GM19372 (cell line): ENCODE measurements at regions not wholly inside any gene's neighbourhood (a gene's known extent, or its start where the extent isn't known, plus 50 kb on each side); places are given as distances from the start of the nearest gene placed in this dataset.
"Not testable (repeated sequence)": the region's sequence is repeated elsewhere in the genome, so short reads cannot be mapped to it uniquely, and the experiment has no call there.

Experiments used
- ATAC-seq: cut with Tn5 transposase; IDR thresholded peaks from one replicate; pipeline ENCODE4 v1.9.1; 2021; ENCODE audit warnings: mild to moderate bottlenecking, low read depth, moderate library complexity; ENCODE audit not compliant: unreplicated experiment

DNA sequence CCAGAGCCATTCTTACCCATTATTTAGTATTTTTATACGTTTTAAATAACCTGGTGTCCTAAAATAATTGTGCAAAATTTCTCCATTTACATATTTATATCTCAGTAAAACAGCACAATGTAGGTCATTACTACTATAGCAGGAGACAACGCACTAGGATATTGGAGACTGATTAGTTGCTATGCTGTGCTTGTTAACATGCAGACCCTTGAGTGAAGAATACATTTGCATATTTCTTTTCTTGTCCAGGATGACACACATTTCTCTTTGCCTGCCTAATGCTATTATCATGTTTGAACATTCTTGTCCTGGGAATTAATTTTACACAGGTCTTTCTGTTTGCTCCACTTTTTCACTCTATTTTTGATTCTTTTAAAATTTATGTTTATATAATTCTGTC, 823.8 kb upstream of the ATXN8OS start:
- ATAC-seq, result no peak

- no peak for ATAC-seq
These were observed 824.3 kb upstream of the ATXN8OS start for GRCh38 chr13:69283301-69283700.

- ATAC-seq, result no peak
These were observed 827.2 kb upstream of the ATXN8OS start for GRCh38 chr13:69280399-69280798.

DNA sequence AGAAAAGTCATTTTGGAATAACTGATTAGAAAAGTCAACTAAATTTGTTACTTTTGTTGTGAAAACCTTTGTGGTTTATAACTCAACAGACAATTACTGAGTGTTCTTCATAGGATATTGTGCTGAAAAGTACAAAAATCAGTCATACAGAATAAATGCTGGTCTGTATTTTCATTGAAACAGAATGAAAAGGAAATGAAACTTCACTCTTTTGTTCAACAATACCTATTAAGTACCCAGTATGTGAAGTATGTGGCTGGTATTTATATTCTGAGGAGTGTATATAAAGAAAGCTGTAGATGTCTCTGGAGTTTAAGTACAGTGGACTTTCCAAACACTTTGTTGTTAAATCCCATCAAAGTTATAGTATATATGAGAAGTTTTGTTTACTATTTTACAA, 828.4 kb upstream of the ATXN8OS start:
- ATAC-seq, result no peak

- no peak for ATAC-seq
These were observed 833.4 kb upstream of the ATXN8OS start for GRCh38 chr13:69274231-69274630.

DNA sequence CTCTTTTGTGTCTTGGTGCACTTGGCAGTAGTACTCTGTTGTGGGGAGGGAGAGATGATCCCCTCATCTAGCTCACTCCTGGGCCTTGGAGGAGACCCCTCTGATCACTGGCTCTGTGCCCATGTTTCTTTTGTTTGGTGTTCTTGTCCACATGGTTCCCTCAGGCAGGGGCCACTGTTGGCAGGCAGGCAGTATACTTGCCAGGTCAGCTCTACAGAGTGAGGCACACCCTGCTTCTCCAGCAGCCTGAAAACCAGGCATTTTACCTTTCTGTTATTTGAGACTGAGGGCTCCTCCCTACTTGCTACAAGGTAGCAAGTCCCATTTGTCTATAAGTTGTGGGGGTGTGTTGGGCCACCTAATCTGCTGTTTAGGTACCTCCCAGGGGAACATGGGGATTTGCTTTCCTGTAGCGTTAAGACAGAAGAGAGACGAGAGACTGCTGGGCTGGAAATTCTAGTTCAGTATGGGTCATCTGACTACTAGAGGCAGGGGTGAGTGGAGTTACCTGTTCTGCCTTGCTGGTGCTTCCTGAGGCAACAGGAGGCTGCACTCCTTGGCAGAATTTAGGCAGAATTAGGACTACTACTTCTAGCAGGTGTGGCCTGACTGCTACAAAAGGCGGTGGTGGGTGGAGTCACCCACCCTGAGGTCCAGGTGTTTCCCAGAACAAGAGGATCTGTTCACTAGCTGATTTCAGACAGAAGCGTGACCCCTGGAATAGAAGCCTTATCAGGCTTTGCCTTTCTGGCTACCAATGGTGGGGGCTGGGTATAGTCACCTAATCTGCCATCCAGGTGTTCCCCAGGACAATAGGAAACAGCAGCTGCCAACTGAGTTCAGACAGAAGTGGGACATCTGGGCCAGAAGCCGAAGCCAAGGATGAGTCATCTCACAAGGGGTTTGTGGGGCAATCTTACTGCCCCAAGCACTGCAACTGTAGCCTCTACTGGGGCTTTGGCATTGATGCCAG, 843.0 kb upstream of the ATXN8OS start:
- ATAC-seq, result no peak

GRCh38 chr13:69243366-69243765, 864.3 kb upstream of the ATXN8OS start:
- ATAC-seq, result no peak

DNA sequence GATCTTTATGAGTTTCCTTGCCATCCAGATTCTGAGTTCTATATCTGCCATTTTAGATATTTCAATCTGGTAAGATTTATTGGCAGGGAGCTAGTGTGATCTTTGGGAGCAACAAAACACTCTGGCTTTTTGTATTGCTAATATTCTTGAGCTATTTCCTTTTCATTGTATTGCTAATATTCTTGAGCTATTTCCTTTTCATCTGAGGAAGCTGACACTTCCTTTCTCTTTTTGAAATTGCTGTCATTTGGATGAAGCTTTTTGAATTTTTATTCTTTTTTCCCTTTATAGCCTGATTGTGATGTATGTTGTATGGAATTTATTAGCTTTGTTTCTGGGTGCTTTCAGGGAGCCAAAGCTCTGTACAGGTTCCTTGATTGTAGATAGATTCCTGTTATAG, 873.5 kb upstream of the ATXN8OS start:
- no peak for ATAC-seq

GRCh38 chr13:69226427-69226826, 881.2 kb upstream of the ATXN8OS start:
- ATAC-seq, result no peak

GRCh38 chr13:69221633-69222498, 885.8 kb upstream of the ATXN8OS start:
- ATAC-seq, result not testable (repeated sequence)

GRCh38 chr13:69213396-69213795, 894.2 kb upstream of the ATXN8OS start:
- no peak for ATAC-seq

DNA sequence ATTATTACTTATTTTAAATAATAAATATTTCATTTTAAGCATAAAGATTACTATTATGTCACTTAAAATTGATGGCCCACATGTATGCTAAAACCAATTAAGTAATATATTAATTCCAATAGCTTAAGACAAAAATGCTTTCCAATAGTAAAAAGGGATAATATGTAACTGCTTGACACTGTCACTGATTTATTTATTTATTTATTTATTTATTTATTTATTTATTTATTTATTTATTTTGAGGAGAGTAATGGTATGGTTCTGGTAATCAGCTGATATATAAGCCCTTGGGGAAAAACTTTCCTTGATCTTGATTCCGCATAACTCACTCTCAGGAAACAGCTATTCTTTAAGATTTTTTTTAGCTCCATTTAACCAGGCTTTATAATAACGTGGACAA, 903.0 kb upstream of the ATXN8OS start:
- no peak for ATAC-seq

- no peak for ATAC-seq
These were observed 904.6 kb upstream of the ATXN8OS start for GRCh38 chr13:69202996-69203395.

- no peak for ATAC-seq
These were observed 908.0 kb upstream of the ATXN8OS start for GRCh38 chr13:69199664-69200063.

GRCh38 chr13:69198706-69199105, 908.9 kb upstream of the ATXN8OS start:
- no peak for ATAC-seq

- ATAC-seq, result no peak
These were observed 913.5 kb upstream of the ATXN8OS start for GRCh38 chr13:69194130-69194529.

GRCh38 chr13:69180034-69180433, 927.6 kb upstream of the ATXN8OS start:
- ATAC-seq, result no peak

DNA sequence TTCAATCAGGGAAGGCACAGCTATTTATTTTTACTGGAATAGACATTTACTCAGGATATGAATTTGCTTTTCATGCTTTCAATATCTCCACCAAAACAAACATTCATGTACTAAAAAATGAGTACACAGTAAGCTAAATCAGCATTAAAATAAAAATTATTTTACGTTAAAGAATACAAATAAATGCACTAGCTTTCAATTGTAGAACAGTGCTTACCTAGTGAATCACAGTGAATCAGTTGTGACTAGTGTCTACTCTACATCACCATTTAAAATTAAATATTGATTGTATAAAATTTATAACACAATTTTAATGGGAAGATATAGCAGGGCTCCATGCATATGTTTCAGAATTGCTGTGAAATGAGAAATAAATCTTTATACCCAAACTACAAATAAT, 929.6 kb upstream of the ATXN8OS start:
- ATAC-seq, result no peak

DNA sequence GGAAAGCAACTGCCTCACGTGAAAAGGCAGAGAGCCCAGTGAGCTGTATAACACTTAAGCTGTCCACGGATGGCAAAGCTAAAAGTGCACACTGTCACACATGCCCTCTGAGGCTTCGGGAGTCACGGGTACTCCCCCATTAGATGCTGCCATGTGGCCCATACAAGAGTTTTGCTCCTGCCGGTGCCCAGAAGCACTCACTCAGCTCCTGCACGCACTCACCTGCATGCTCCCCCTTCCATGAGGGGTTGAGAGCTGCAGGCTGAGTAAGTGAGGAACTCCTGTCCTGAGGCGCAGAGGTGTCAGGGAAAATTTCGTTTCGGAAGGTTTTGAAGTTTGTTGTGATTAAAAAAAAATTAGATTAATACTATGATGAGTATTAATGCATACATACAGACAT, 939.2 kb upstream of the ATXN8OS start:
- no peak for ATAC-seq

DNA sequence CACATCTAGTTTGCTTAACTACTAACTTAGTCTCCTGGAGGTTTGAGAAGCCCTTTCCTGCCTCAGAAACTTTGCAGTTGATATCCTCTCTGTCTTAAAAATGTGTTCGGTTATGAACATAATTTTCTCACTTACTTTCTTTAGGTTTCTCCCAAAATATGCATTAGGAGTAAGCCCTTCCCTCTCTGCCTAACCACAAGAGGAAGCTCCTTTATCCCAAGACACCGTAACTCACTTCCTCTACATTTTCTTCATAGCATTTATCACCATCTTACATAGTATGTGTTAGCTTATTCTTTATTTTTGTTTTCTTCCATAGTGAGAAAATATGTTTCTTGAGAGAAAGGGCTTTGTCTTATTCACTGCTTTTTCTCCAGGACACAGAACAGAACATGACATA, 952.5 kb upstream of the ATXN8OS start:
- no peak for ATAC-seq

- ATAC-seq, result no peak
These were observed 965.5 kb upstream of the ATXN8OS start for GRCh38 chr13:69142101-69142500.
